Lower leg skin (tissue), 3 donors: ENCODE measurements at regions not wholly inside any gene's neighbourhood (a gene's known extent, or its start where the extent isn't known, plus 50 kb on each side); places are given as distances from the start of the nearest gene placed in this dataset.

Experiments used
- POLR2A ChIP-seq, 2 donors: fragments of 450-650 bp; IDR thresholded peaks; one replicate each; pipeline ENCODE4 v1.6.1; 2016 to 2017; ENCODE audit warnings: antibody characterized with exemption in 2 of 2, mild to moderate bottlenecking in 1 of 2, moderate library complexity in 1 of 2
- TF ChIP-seq, protein P1 (sequence below), 3 donors: fragments of 450-650 bp; IDR thresholded peaks; one replicate each; pipeline ENCODE4 v1.5.1; 2016; ENCODE audit warnings: antibody characterized with exemption in 3 of 3, mild to moderate bottlenecking in 3 of 3, moderate library complexity in 2 of 3

GRCh38 chr21:27476696-27477095 is 509.8 kb upstream of the ADAMTS5 start:
- TF ChIP-seq, protein P1, sequence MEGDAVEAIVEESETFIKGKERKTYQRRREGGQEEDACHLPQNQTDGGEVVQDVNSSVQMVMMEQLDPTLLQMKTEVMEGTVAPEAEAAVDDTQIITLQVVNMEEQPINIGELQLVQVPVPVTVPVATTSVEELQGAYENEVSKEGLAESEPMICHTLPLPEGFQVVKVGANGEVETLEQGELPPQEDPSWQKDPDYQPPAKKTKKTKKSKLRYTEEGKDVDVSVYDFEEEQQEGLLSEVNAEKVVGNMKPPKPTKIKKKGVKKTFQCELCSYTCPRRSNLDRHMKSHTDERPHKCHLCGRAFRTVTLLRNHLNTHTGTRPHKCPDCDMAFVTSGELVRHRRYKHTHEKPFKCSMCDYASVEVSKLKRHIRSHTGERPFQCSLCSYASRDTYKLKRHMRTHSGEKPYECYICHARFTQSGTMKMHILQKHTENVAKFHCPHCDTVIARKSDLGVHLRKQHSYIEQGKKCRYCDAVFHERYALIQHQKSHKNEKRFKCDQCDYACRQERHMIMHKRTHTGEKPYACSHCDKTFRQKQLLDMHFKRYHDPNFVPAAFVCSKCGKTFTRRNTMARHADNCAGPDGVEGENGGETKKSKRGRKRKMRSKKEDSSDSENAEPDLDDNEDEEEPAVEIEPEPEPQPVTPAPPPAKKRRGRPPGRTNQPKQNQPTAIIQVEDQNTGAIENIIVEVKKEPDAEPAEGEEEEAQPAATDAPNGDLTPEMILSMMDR (IDR thresholded peaks at IDR 0.05): no peak
- TF ChIP-seq POLR2A (IDR thresholded peaks at IDR 0.05): no peak
